Fibroblast of skin of right quadriceps (primary cell): ENCODE measurements at regions not wholly inside any gene's neighbourhood (a gene's known extent, or its start where the extent isn't known, plus 50 kb on each side); places are given as distances from the start of the nearest gene placed in this dataset.
"Not testable (repeated sequence)": the region's sequence is repeated elsewhere in the genome, so short reads cannot be mapped to it uniquely, and the experiment has no call there.

Experiments
- DNase-seq: peaks from one replicate; pipeline ENCODE4 v3.0.0-alpha.2; 2013

- no peak for DNase-seq
These were observed 318.4 kb upstream of the OBI1 start for GRCh38 chr13:78977311-78977710.

- no peak for DNase-seq
These were observed 317.7 kb upstream of the OBI1 start for GRCh38 chr13:78976696-78977095.

GRCh38 chr13:78972561-78972960 is 313.6 kb upstream of the OBI1 start:
- DNase-seq, result no peak

- no peak for DNase-seq
These were observed 312.5 kb upstream of the OBI1 start for GRCh38 chr13:78971355-78972025.

GRCh38 chr13:78960881-78961280 is 301.9 kb upstream of the OBI1 start:
- no peak for DNase-seq

- DNase-seq, result no peak
These were observed 299.1 kb upstream of the OBI1 start for GRCh38 chr13:78958006-78958405.

GRCh38 chr13:78940455-78941130 is 281.6 kb upstream of the OBI1 start:
- no peak for DNase-seq

GRCh38 chr13:78934336-78934735 is 275.4 kb upstream of the OBI1 start:
- no peak for DNase-seq

GRCh38 chr13:78915015-78915414 is 256.1 kb upstream of the OBI1 start:
- no peak for DNase-seq

GRCh38 chr13:78913656-78914055 is 254.7 kb upstream of the OBI1 start:
- DNase-seq, result no peak

GRCh38 chr13:78910147-78910546 is 251.2 kb upstream of the OBI1 start:
- no peak for DNase-seq

GRCh38 chr13:78909276-78909675 is 250.3 kb upstream of the OBI1 start:
- DNase-seq, result no peak

- DNase-seq, result no peak
These were observed 248.1 kb upstream of the OBI1 start for GRCh38 chr13:78907006-78907405.

- DNase-seq, result no peak
These were observed 238.2 kb upstream of the OBI1 start for GRCh38 chr13:78897200-78897599.

- DNase-seq, result no peak
These were observed 225.6 kb upstream of the OBI1 start for GRCh38 chr13:78884571-78884970.

GRCh38 chr13:78881751-78882150 is 222.8 kb upstream of the OBI1 start:
- DNase-seq, result no peak

GRCh38 chr13:78881054-78881453 is 222.1 kb upstream of the OBI1 start:
- DNase-seq, result no peak

- no peak for DNase-seq
These were observed 218.1 kb upstream of the OBI1 start for GRCh38 chr13:78876915-78877549.

- DNase-seq, result no peak
These were observed 217.0 kb upstream of the OBI1 start for GRCh38 chr13:78875792-78876580.

- DNase-seq, result no peak
These were observed 210.0 kb upstream of the OBI1 start for GRCh38 chr13:78868991-78869390.

- no peak for DNase-seq
These were observed 208.7 kb upstream of the OBI1 start for GRCh38 chr13:78867655-78868054.

GRCh38 chr13:78866076-78866475 is 207.1 kb upstream of the OBI1 start:
- not testable (repeated sequence) for DNase-seq

- DNase-seq, result no peak
These were observed 203.5 kb upstream of the OBI1 start for GRCh38 chr13:78862446-78862845.

GRCh38 chr13:78852709-78853108 is 193.8 kb upstream of the OBI1 start:
- DNase-seq, result no peak
